ENCODE measurements at regions not wholly inside any gene's neighbourhood (a gene's known extent, or its start where the extent isn't known, plus 50 kb on each side); places are given as distances from the start of the nearest gene placed in this dataset.

GRCh38 chr3:139235192-139235591, 108.6 kb upstream of the MRPS22 start:
- no peak for TF ChIP-seq CTCF (conservative IDR thresholded peaks at IDR 0.05; ENCODE audit: control insufficient read depth, insufficient read depth, low read depth, low read length)
- H3K4me3 ChIP-seq (ENCODE audit: control insufficient read depth, low read depth, low read length) = no peak overlapping the region
- DNase-seq (ENCODE audit: low read depth) = no peak

- no peak for TF ChIP-seq CTCF (conservative IDR thresholded peaks at IDR 0.05; ENCODE audit: control insufficient read depth, insufficient read depth, low read depth, low read length)
- H3K4me3 ChIP-seq (ENCODE audit: control insufficient read depth, low read depth, low read length) = no peak overlapping the region
- no peak for DNase-seq (ENCODE audit: low read depth)
Measured at GRCh38 chr3:139236336-139236735, 107.5 kb upstream of the MRPS22 start.

GRCh38 chr3:139238281-139239030, 105.4 kb upstream of the MRPS22 start:
- DNase-seq (ENCODE audit: low read depth) = no peak
- H3K4me3 ChIP-seq (ENCODE audit: control insufficient read depth, low read depth, low read length) = no peak overlapping the region
- TF ChIP-seq CTCF (conservative IDR thresholded peaks at IDR 0.05; ENCODE audit: control insufficient read depth, insufficient read depth, low read depth, low read length) = no peak

- TF ChIP-seq CTCF (conservative IDR thresholded peaks at IDR 0.05; ENCODE audit: control insufficient read depth, insufficient read depth, low read depth, low read length) = no peak
- DNase-seq (ENCODE audit: low read depth) = no peak
- no peak overlapping the region for H3K4me3 ChIP-seq (ENCODE audit: control insufficient read depth, low read depth, low read length)
Measured at GRCh38 chr3:139239550-139239949, 104.3 kb upstream of the MRPS22 start.

- no peak for DNase-seq (ENCODE audit: low read depth)
Measured at GRCh38 chr3:139241783-139242182, 102.0 kb upstream of the MRPS22 start.

GRCh38 chr3:139243710-139244109, 100.1 kb upstream of the MRPS22 start:
- DNase-seq (ENCODE audit: low read depth) = no peak
- no peak for TF ChIP-seq CTCF (conservative IDR thresholded peaks at IDR 0.05; ENCODE audit: control insufficient read depth, insufficient read depth, low read depth, low read length)
- H3K4me3 ChIP-seq (ENCODE audit: control insufficient read depth, low read depth, low read length) = no peak overlapping the region

More at GRCh38 chr3:139241783-139242182, 102.0 kb upstream of the MRPS22 start:
- no peak overlapping the region for H3K4me3 ChIP-seq (ENCODE audit: control insufficient read depth, low read depth, low read length)
- TF ChIP-seq CTCF (conservative IDR thresholded peaks at IDR 0.05; ENCODE audit: control insufficient read depth, insufficient read depth, low read depth, low read length) = peak; percentile 13
